ENCODE measurements at regions not wholly inside any gene's neighbourhood (a gene's known extent, or its start where the extent isn't known, plus 50 kb on each side); places are given as distances from the start of the nearest gene placed in this dataset.
"Not testable (repeated sequence)": the region's sequence is repeated elsewhere in the genome, so short reads cannot be mapped to it uniquely, and the experiment has no call there.

DNA sequence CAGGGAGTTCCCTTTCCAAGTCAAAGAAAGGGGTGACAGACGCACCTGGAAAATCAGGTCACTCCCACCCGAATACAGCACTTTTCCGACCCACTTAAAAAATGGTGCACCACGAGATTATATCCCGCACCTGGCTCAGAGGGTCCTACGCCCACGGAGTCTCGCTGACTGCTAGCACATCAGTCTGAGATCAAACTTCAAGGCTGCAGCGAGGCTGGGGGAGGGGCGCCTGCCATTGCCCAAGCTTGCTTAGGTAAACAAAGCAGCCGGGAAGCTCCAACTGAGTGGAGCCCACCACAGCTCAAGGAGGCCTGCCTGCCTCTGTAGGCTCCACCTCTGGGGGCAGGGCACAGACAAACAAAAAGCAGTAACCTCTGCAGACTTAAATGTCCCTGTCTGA, 277.8 kb upstream of the ARHGAP42 start:
- DNase-seq (ENCODE audit: low read depth); H3K4me3 ChIP-seq (ENCODE audit: low read depth, low read length): not testable (repeated sequence)

DNA sequence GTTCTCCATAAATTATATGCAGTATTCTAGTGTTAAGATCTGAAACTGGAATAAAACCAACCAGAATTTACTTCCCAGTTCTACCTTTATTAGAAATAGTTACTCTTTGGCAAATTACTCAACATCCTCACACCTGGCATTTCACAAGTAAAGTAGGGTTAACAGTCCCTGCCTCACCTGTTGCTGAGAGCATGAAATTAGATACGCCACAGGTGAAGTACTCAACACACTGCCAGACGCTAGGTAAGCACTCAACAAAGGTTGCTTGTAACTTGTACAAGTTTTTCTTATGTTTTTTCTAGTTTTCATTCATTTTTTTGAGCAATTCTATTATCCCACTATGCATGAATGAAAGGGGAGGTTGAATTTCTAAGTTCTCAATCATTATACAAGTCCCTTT, 267.6 kb upstream of the ARHGAP42 start:
- DNase-seq (ENCODE audit: low read depth) = no peak
- TF ChIP-seq, protein P1, sequence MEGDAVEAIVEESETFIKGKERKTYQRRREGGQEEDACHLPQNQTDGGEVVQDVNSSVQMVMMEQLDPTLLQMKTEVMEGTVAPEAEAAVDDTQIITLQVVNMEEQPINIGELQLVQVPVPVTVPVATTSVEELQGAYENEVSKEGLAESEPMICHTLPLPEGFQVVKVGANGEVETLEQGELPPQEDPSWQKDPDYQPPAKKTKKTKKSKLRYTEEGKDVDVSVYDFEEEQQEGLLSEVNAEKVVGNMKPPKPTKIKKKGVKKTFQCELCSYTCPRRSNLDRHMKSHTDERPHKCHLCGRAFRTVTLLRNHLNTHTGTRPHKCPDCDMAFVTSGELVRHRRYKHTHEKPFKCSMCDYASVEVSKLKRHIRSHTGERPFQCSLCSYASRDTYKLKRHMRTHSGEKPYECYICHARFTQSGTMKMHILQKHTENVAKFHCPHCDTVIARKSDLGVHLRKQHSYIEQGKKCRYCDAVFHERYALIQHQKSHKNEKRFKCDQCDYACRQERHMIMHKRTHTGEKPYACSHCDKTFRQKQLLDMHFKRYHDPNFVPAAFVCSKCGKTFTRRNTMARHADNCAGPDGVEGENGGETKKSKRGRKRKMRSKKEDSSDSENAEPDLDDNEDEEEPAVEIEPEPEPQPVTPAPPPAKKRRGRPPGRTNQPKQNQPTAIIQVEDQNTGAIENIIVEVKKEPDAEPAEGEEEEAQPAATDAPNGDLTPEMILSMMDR (IDR thresholded peaks at IDR 0.05; ENCODE audit: insufficient read depth, low read depth, low read length, missing control alignments) = no peak

DNA sequence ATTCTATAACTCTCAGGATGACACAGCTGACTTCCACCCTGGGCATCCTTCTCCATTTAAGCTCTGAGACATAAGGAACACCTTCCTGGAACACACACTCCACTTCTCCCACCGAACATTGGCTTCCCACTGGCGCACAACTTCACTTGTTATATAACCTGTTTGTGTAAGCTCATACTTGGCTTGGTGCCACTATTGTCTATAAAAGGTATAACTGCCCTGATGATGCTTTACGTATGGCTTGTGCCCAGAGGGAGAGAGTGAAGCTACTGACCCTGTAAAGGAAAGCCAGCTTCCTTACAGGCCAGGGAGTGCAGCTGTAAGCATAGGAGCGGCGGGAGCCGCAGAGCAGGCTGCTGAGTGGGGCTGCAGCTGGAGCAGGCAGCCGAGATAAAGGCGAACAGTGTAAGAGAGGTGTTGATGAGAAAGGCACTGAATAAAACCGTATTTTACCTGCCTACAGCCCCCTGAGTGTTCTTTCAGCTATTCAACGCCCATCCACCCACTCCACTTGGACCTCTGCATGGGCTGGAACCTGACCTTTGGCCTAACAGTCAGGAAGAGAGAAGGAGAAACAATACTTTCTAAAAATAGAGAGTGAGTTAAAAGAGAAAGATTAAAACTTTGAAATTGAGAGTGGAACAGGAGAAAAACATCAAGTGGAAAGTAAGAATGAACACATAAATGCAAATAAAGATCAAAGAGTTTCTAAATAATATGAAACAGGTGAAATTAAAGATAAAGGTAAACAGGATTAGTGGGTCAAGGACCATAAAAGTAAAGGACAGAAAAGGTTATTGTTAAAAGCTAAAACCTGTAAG, 252.1 kb upstream of the ARHGAP42 start:
- H3K4me3 ChIP-seq (ENCODE audit: low read depth, low read length) = no peak overlapping the region
- TF ChIP-seq, protein P1 (IDR thresholded peaks at IDR 0.05; ENCODE audit: insufficient read depth, low read depth, low read length, missing control alignments) = no peak
- DNase-seq (ENCODE audit: low read depth) = no peak

More for the DNA sequence above, 267.6 kb upstream of the ARHGAP42 start:
- no peak overlapping the region for H3K4me3 ChIP-seq (ENCODE audit: low read depth, low read length)

DNA sequence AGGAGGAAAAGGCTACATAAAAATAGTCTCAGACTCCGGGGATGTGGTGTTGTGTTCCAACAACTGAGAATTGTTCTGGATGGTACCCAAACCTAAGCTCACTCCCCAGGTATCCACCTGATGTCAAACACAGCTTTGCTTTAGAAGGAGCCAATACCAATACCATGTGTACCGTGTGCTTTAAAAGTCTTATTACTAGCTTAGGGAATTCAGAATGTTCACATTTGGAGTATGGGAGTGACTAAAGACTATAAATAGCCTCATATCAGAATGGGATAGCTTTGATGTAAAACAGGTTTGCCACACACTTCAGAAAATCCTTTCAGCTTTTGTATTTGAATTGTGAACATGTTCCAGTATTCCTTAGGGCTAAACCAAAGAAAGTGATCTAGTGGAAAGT, 248.7 kb upstream of the ARHGAP42 start:
- no peak for DNase-seq (ENCODE audit: low read depth)
- TF ChIP-seq, protein P1 (IDR thresholded peaks at IDR 0.05; ENCODE audit: insufficient read depth, low read depth, low read length, missing control alignments) = no peak

DNA sequence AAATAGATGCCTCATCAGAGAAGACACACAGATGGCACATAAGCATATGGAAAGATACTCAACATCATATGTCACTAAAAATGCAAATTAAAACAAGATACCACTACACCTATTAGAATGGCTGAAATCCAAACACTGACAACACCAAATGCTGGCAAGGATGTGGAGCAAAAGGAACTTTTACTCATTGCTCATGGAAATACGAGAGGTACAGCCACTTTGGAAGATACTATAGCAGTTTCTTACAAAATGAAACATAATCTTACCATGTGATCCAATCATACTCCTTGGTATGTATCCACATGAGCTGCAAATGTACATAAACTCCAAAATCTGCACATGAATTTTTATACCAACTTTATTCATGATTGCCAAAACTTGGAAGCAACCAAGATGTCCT, 246.0 kb upstream of the ARHGAP42 start:
- DNase-seq (ENCODE audit: low read depth) = no peak
- H3K4me3 ChIP-seq (ENCODE audit: low read depth, low read length) = no peak overlapping the region
- TF ChIP-seq, protein P1 (IDR thresholded peaks at IDR 0.05; ENCODE audit: insufficient read depth, low read depth, low read length, missing control alignments) = no peak

More for the DNA sequence above, 248.7 kb upstream of the ARHGAP42 start:
- no peak overlapping the region for H3K4me3 ChIP-seq (ENCODE audit: low read depth, low read length)

DNA sequence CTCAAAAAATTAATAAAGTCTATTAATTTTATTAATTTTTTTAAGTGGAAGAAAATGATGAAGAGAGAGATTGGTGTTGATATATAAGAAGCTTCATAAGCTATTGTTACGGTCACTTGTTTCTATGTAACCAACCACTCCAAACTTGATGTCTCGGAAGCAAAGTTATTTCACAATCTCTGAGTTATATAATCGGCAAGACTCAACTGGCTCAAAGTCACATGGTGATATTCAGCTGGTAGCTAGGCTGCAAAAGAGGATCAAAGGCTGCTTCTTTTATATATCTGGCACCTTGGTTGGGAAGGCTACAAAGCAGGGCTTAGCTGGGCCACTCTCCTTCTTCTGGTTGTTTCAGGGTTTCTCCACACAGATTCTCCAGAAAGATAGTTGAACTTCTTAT, 245.1 kb upstream of the ARHGAP42 start:
- TF ChIP-seq, protein P1 (IDR thresholded peaks at IDR 0.05; ENCODE audit: insufficient read depth, low read depth, low read length, missing control alignments) = no peak
- no peak overlapping the region for H3K4me3 ChIP-seq (ENCODE audit: low read depth, low read length)
- DNase-seq (ENCODE audit: low read depth) = no peak

DNA sequence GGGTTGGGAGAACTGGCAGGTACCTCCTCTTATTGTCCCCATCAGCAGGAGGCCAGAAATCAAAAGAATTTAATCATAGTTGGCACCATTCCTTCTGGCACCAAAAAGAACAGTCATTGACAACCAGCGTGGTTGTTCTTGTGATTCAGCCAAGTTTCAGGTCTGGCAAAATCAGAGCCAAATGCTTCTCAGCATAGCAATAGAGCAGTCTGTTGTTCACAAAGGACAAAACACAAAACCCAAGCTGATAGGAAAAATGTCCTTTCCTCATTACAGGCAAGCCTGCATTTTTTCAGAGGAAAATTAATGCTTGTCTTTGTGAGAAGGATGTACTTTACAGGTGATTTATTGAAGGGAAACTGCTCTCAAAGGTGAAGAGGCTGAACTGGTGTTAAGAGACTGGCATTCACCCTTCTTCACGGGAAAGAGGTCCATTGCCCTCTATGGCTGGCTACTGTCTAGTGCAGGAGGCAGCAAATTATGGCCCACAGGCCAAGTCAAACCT, 241.8 kb upstream of the ARHGAP42 start:
- no peak overlapping the region for H3K4me3 ChIP-seq (ENCODE audit: low read depth, low read length)
- TF ChIP-seq, protein P1 (IDR thresholded peaks at IDR 0.05; ENCODE audit: insufficient read depth, low read depth, low read length, missing control alignments) = no peak
- no peak for DNase-seq (ENCODE audit: low read depth)

DNA sequence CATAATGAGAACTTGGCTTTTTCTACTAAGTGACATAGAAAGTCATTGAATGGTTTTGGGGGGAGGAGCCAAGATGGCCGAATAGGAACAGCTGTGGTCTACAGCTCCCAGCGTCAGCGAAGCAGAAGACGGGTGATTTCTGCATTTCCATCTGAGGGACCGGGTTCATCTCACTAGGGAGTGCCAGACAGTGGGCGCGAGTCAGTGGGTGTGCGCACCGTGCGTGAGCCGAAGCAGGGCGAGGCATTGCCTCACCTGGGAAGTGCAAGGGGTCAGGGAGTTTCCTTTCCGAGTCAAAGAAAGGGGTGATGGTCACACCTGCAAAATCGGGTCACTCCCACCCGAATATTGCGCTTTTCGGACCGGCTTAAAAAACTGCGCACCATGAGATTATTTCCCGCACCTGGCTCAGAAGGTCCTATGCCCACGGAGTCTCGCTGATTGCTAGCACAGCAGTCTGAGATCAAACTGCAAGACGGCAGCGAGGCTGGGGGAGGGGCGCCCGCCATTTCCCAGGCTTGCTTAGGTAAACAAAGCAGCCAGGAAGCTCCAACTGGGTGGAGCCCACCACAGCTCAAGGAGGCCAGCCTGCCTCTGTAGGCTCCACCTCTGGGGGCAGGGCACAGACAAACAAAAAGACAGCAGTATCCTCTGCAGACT, 235.2 kb upstream of the ARHGAP42 start:
- not testable (repeated sequence) for DNase-seq (ENCODE audit: low read depth); H3K4me3 ChIP-seq (ENCODE audit: low read depth, low read length)
